Hippocampal formation (tissue), 2 donors: ENCODE measurements at regions not wholly inside any gene's neighbourhood (a gene's known extent, or its start where the extent isn't known, plus 50 kb on each side); places are given as distances from the start of the nearest gene placed in this dataset.
"Not testable (repeated sequence)": the region's sequence is repeated elsewhere in the genome, so short reads cannot be mapped to it uniquely, and the experiment has no call there.

Experiments
- DNase-seq, 2 donors: peaks; one replicate each; lab custom pipeline; 2025; lab: John Stamatoyannopoulos, UW

GRCh38 chr4:131749224-131749623, 1399.9 kb upstream of the PCDH10 start:
- DNase-seq: not testable (repeated sequence)

GRCh38 chr4:131750006-131750405, 1399.1 kb upstream of the PCDH10 start:
- not testable (repeated sequence) for DNase-seq

- DNase-seq: not testable (repeated sequence)
Measured at GRCh38 chr4:131750469-131750868, 1398.6 kb upstream of the PCDH10 start.

- DNase-seq: not testable (repeated sequence)
Measured at GRCh38 chr4:131762234-131762633, 1386.9 kb upstream of the PCDH10 start.

- no peak for DNase-seq
Measured at GRCh38 chr4:131764730-131765129, 1384.4 kb upstream of the PCDH10 start.

- not testable (repeated sequence) for DNase-seq
Measured at GRCh38 chr4:131774382-131774781, 1374.7 kb upstream of the PCDH10 start.

GRCh38 chr4:131810565-131810964, 1338.5 kb upstream of the PCDH10 start:
- DNase-seq: not testable (repeated sequence)
